GM19324 (cell line): ENCODE measurements at regions not wholly inside any gene's neighbourhood (a gene's known extent, or its start where the extent isn't known, plus 50 kb on each side); places are given as distances from the start of the nearest gene placed in this dataset.
"Not testable (repeated sequence)": the region's sequence is repeated elsewhere in the genome, so short reads cannot be mapped to it uniquely, and the experiment has no call there.

Source experiments
- ATAC-seq: cut with Tn5 transposase; IDR thresholded peaks from one replicate; pipeline ENCODE4 v1.9.1; 2021; ENCODE audit warnings: mild to moderate bottlenecking, moderate library complexity; ENCODE audit not compliant: unreplicated experiment, low FRiP score

GRCh38 chr9:27671636-27672035, 98.4 kb upstream of the C9orf72 start:
- ATAC-seq, result no peak

- ATAC-seq, result no peak
Measured at GRCh38 chr9:27672718-27673117, 99.4 kb upstream of the C9orf72 start.

DNA sequence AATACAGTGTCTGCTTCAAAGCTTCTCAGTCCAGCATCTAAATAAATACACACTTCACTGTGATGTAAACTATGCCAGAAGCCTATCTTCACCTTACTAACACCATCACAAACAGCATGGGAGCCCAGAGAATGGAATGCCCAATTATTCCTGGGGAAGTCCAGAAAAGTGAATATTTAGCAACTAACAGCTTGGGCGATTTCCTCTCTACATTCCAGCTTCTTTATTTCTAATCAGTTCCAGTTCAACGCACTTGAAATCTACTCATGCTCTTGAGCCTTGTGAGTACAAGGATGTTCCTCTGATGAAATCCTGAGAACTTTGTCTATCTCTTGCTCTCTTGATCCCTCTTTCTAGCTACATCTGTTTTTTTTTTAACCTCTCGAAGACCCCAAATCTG, 100.4 kb upstream of the C9orf72 start:
- ATAC-seq, result no peak

- no peak for ATAC-seq
Measured at GRCh38 chr9:27675354-27675753, 102.1 kb upstream of the C9orf72 start.

- ATAC-seq, result no peak
Measured at GRCh38 chr9:27676827-27677226, 103.5 kb upstream of the C9orf72 start.

DNA sequence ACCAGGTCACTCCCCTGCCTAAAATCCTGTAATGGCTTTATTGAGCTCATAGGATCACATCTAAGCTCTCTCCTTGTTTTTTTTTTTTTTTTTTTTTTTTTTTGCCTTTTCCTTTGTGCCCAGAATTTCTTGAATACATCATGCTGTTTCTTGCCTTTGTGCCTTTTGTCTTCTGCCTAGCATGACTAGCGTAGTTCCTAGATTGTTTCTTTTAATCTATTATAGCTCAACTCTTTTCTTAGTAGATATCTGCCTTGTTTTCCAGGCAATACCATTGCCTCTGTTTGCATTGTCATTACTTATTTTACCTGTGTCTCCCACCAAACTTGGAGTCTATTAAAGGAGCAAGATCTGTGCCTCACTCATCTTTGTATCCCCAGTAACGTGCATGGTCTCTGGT, 106.1 kb upstream of the C9orf72 start:
- ATAC-seq, result no peak

- no peak for ATAC-seq
Measured at GRCh38 chr9:27683181-27683580, 109.9 kb upstream of the C9orf72 start.

- ATAC-seq, result no peak
Measured at GRCh38 chr9:27688954-27689353, 115.7 kb upstream of the C9orf72 start.

DNA sequence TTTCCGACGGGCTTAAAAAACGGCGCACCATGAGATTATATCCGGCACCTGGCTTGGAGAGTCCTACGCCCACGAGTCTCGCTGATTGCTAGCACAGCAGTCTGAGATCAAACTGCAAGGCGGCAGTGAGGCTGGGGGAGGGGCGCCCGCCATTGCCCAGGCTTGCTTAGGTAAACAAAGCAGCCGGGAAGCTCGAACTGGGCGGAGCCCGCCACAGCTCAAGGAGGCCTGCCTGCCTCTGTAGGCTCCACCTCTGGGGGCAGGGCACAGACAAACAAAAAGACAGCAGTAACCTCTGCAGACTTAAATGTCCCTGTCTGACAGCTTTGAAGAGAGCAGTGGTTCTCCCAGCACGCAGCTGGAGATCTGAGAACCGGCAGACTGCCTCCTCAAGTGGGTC, 117.5 kb upstream of the C9orf72 start:
- not testable (repeated sequence) for ATAC-seq

DNA sequence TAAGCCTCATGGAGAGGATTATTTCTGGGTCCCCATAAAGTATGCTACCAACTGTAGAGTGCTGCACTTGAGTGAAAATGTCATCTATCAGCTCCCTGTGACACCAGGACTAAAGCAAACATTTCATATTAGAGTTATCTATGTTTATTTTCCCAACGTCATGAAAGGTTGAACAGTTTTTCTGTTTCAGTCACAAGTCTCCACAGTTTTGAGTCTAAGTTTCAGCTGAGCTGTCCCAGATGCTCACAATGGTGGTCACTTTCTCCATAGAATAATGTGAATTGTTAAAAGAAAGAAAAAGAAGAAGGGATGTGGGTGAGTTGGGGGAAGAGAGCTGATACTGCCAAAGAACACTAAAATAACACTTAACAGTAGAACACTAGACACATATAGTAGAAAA, 126.3 kb upstream of the C9orf72 start:
- no peak for ATAC-seq

DNA sequence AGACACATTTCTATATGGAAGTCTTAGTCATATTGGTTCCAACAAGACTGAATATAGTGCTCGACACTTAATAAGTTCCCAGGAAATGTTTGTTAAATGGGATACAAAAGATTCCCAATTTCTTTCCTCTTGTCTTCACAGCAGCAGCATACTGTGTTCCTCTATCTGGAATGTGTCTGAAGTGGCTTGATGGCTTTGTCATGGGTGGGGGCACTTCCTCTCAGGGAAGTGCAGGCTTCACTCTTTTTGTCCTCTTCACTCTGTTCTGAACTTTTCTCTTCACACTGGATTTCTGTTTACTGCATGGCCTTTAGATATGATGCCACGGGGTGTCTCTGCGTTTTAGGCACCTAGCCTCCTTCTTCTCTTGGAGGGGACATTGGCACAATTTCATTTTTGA, 127.7 kb upstream of the C9orf72 start:
- ATAC-seq, result no peak

- ATAC-seq, result no peak
Measured at GRCh38 chr9:27701587-27701986, 128.3 kb upstream of the C9orf72 start.

GRCh38 chr9:27703216-27703980, 130.1 kb upstream of the C9orf72 start:
- no peak for ATAC-seq

DNA sequence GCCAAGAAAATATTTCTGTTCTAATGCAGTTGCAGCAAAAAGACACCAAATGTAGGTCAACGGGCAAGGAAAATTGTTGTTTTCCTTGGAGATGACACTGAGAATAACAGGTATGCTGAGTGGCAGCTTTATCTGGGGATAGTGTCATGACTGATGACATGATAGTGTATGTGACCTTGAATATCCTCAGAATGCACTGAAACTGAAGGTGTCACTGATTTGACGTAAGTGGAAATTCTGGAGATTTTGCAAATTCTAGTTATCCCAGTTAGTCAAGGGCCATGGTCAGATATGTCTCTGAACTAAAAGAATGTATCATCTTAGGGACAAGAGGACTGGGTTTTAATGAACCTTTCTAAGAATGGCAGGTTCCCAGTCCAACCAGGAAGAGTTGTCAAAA, 138.0 kb upstream of the C9orf72 start:
- no peak for ATAC-seq

GRCh38 chr9:27712806-27713205, 139.5 kb upstream of the C9orf72 start:
- no peak for ATAC-seq

DNA sequence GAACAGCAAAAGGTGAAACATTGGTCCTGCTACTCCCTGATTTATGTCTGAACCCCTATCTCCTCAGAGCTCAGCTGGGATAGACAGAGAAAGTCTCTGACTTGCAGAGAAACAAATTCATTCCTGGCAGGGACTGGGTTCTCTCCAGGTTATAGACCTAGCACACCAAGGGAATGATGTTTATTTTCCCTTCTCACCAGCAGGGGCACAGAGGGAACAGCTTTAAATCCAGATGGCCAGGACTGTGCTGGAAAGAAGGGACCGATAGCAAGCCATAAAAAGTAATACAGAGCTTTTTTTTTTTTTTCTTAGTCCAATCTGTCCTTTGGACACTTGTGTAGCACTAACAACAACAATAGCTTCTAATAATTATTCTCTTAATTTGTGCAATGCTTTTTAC, 141.1 kb upstream of the C9orf72 start:
- ATAC-seq, result no peak

GRCh38 chr9:27715651-27716050, 142.4 kb upstream of the C9orf72 start:
- ATAC-seq, result no peak

- no peak for ATAC-seq
Measured at GRCh38 chr9:27717991-27718390, 144.7 kb upstream of the C9orf72 start.

DNA sequence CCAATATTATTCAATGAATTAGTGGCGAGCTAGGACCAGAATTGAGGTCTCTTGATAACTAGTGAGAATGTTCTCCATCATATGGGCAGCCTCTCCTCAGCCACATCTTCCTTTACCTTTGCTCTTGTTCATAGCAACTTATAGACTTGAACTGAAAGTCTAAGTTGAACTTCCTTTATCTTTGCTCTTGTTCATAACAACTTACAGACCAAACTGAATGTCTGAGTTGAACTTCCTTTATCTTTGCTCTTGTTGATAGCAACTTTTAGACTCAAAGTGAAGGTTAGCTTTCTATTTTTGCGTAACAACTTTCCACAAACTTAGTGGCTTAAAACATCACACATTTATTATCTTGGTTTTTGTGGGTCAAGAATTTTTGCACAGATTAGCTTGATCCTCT, 146.4 kb upstream of the C9orf72 start:
- ATAC-seq, result no peak

DNA sequence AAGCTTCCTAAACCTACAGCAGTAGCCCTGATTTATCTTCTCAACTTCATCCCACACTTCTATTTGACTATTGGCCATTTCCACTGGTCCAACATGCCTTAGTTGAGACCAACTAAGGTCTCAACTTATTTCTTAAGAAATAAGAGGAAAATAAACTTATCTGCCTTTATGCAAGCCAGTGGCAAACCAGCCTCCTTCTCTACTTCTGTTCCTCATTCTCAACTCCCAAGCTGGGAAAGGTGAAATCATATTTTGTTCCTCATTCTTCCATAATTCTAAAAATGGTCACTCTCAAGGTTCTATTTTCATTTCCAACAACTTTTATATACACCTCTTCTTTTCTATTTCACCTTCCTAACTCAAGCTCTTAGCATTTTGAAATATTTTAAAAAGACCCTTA, 149.6 kb upstream of the C9orf72 start:
- ATAC-seq, result no peak

DNA sequence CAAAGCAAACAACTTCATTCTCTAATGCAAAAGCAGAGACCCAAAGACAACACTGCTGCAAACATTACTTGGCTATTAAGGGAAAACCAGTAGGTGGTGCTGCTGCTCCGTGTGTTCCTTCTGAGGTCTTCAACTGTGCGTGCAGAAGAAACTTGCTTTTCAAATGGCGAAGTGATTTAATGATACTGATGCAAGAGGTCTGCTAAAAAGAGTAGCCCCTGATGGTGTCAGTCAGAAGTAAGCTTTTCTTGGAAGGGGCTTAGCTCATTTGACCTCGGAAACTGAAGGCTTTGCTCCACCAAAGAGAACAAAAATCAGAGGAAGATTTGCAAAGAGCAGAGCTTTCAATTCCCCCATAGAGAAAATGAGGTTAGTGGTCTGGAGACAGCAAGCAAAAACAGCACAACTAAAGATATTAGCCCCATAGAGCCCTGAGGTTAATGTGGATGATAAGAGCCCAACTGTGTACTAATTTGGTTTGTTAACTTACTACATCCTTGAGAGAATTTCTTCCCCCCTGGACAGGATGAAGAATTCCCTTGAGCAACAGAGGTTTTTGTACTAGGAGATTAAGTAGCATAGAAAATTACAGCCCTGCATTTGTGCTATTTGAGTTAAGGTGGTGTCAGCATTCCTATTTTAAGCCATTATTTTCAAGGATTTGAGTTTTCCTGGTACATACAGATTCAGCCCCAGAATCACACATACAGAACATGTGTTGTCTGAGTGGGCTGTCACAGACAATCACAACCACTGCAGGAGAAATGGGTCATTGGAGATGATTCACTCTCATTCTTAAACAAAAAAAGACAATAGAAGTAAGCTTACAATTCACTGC, 153.2 kb upstream of the C9orf72 start:
- ATAC-seq, result peak; percentile 70

DNA sequence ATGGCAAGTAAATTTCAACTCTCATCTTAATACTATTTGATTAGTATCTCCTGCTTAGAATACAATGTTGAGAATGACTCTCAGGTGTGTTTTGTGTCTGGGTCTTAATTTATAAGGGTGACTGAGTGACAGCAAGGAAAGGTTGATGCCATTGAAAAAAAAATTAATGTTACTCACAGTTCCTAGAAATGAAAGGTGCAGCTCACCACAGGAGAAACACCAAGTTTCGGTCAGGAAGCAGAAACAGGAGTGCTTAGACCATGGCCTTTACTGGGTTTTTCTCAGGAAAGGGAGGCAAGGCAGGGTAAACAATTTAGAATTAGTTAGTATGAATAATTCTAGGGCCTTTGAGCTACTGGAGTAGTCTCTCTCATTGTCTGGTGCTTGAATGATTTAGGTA, 159.2 kb upstream of the C9orf72 start:
- ATAC-seq, result no peak
